BLaER1 (cell line): ENCODE measurements at regions not wholly inside any gene's neighbourhood (a gene's known extent, or its start where the extent isn't known, plus 50 kb on each side); places are given as distances from the start of the nearest gene placed in this dataset.

ENCODE experiments used
- H3K27ac ChIP-seq: shearing (Covaris generic); formaldehyde crosslinking; 2 replicates; pipeline ENCODE4 v1.8.1; 2022
- H3K27me3 ChIP-seq: shearing (Covaris generic); formaldehyde crosslinking; 2 replicates; pipeline ENCODE4 v1.8.1; 2022
- H3K36me3 ChIP-seq: shearing (Covaris generic); formaldehyde crosslinking; 2 replicates; pipeline ENCODE4 v1.8.1; 2022
- H3K4me1 ChIP-seq: shearing (Covaris generic); formaldehyde crosslinking; 2 replicates; pipeline ENCODE4 v1.8.1; 2022
- H3K4me2 ChIP-seq: shearing (Covaris generic); formaldehyde crosslinking; 2 replicates; pipeline ENCODE4 v1.8.1; 2022
- H3K4me3 ChIP-seq: shearing (Covaris generic); formaldehyde crosslinking; 2 replicates; pipeline ENCODE4 v1.8.1; 2022
- H3K9ac ChIP-seq: shearing (Covaris generic); formaldehyde crosslinking; 2 replicates; pipeline ENCODE4 v1.8.1; 2022
- H3K9me3 ChIP-seq: shearing (Covaris generic); formaldehyde crosslinking; 2 replicates; pipeline ENCODE4 v1.8.1; 2022
- H4K20me1 ChIP-seq: shearing (Covaris generic); formaldehyde crosslinking; 2 replicates; pipeline ENCODE4 v1.8.1; 2022
- Cebpa-rat ChIP-seq: shearing (Covaris generic); IDR thresholded peaks from 2 replicates; pipeline ENCODE4 v1.8.1; 2022

- peak overlapping the region; percentile 35; the same call in 1 of the 2 replicates for H3K4me2 ChIP-seq
Measured at GRCh38 chr16:65756163-65756562, 610.3 kb upstream of the CDH5 start.

GRCh38 chr16:65754820-65755691, 611.4 kb upstream of the CDH5 start:
- Histone ChIP-seq H3K9ac (no peak overlapping the region), H3K4me1 (peaks cover 15% of the 10 kb centered on the region), H3K9me3 (peaks cover 7% of the 10 kb centered on the region), H3K27ac (no peak overlapping the region), H3K36me3 (no peaks in the 10 kb centered on the region), H3K27me3 (no peaks in the 10 kb centered on the region), H3K4me2 (peak overlapping the region; percentile 35), H4K20me1 (no peaks in the 10 kb centered on the region), H3K4me3 (no peak overlapping the region)
- no peak for TF ChIP-seq Cebpa-rat

More at GRCh38 chr16:65756163-65756562, 610.3 kb upstream of the CDH5 start:
- no peak overlapping the region for H3K9ac ChIP-seq
- H3K36me3 ChIP-seq, result no peaks in the 10 kb centered on the region
- H3K4me3 ChIP-seq, result no peak overlapping the region
- no peak for TF ChIP-seq Cebpa-rat
- peaks cover 20% of the 10 kb centered on the region for H3K4me1 ChIP-seq
- H3K27me3 ChIP-seq, result no peaks in the 10 kb centered on the region
- peaks cover 7% of the 10 kb centered on the region for H3K9me3 ChIP-seq
- H3K27ac ChIP-seq, result no peak overlapping the region
- H4K20me1 ChIP-seq, result no peaks in the 10 kb centered on the region

GRCh38 chr16:65752522-65752844, 614.0 kb upstream of the CDH5 start:
- H3K4me2 ChIP-seq, result no peak overlapping the region
- H3K27ac ChIP-seq, result no peak overlapping the region
- no peaks in the 10 kb centered on the region for H3K27me3 ChIP-seq
- peaks cover 15% of the 10 kb centered on the region for H3K4me1 ChIP-seq
- TF ChIP-seq Cebpa-rat, result no peak
- H3K9ac ChIP-seq, result no peak overlapping the region
- H4K20me1 ChIP-seq, result no peaks in the 10 kb centered on the region
- H3K9me3 ChIP-seq, result peaks cover 7% of the 10 kb centered on the region
- H3K36me3 ChIP-seq, result no peaks in the 10 kb centered on the region
- H3K4me3 ChIP-seq, result no peak overlapping the region

- TF ChIP-seq Cebpa-rat, result no peak
- no peak overlapping the region for H3K9ac ChIP-seq
- H3K27ac ChIP-seq, result no peak overlapping the region
- H3K4me3 ChIP-seq, result no peak overlapping the region
- H4K20me1 ChIP-seq, result no peaks in the 10 kb centered on the region
- no peaks in the 10 kb centered on the region for H3K36me3 ChIP-seq
- H3K9me3 ChIP-seq, result peaks cover 7% of the 10 kb centered on the region
- H3K27me3 ChIP-seq, result no peaks in the 10 kb centered on the region
- H3K4me2 ChIP-seq, result no peak overlapping the region
- peaks cover 15% of the 10 kb centered on the region for H3K4me1 ChIP-seq
Measured at GRCh38 chr16:65751622-65752521, 614.6 kb upstream of the CDH5 start.

- Histone ChIP-seq H3K9me3 (peaks cover 7% of the 10 kb centered on the region), H4K20me1 (no peaks in the 10 kb centered on the region), H3K9ac (no peak overlapping the region), H3K27me3 (no peaks in the 10 kb centered on the region), H3K36me3 (no peaks in the 10 kb centered on the region), H3K27ac (no peak overlapping the region), H3K4me1 (no peaks in the 10 kb centered on the region), H3K4me3 (no peak overlapping the region), H3K4me2 (no peak overlapping the region)
- TF ChIP-seq Cebpa-rat, result no peak
Measured at GRCh38 chr16:65749506-65749905, 617.0 kb upstream of the CDH5 start.

GRCh38 chr16:65746941-65747340, 619.5 kb upstream of the CDH5 start:
- Histone ChIP-seq H3K9me3 (no peaks in the 10 kb centered on the region), H3K27ac (no peak overlapping the region), H3K4me3 (no peak overlapping the region), H3K4me2 (no peak overlapping the region), H4K20me1 (no peaks in the 10 kb centered on the region), H3K27me3 (no peaks in the 10 kb centered on the region), H3K36me3 (no peaks in the 10 kb centered on the region), H3K4me1 (no peaks in the 10 kb centered on the region), H3K9ac (no peak overlapping the region)
- no peak for TF ChIP-seq Cebpa-rat

- no peak overlapping the region for H3K4me3 ChIP-seq
- H3K27me3 ChIP-seq, result no peaks in the 10 kb centered on the region
- H3K9ac ChIP-seq, result no peak overlapping the region
- H3K9me3 ChIP-seq, result peaks cover 3% of the 10 kb centered on the region; the same call in 1 of the 2 replicates
- no peak overlapping the region for H3K4me2 ChIP-seq
- no peaks in the 10 kb centered on the region for H3K36me3 ChIP-seq
- no peaks in the 10 kb centered on the region for H3K4me1 ChIP-seq
- H3K27ac ChIP-seq, result no peak overlapping the region
- TF ChIP-seq Cebpa-rat, result no peak
- no peaks in the 10 kb centered on the region for H4K20me1 ChIP-seq
Measured at GRCh38 chr16:65745201-65745708, 621.2 kb upstream of the CDH5 start.

- Histone ChIP-seq H3K4me1 (no peaks in the 10 kb centered on the region), H4K20me1 (no peaks in the 10 kb centered on the region), H3K9ac (no peak overlapping the region), H3K27ac (no peak overlapping the region), H3K9me3 (peaks cover 8% of the 10 kb centered on the region; the same call in 1 of the 2 replicates), H3K36me3 (no peaks in the 10 kb centered on the region), H3K27me3 (no peaks in the 10 kb centered on the region), H3K4me2 (no peak overlapping the region), H3K4me3 (no peak overlapping the region)
- TF ChIP-seq Cebpa-rat, result no peak
Measured at GRCh38 chr16:65744401-65744800, 622.1 kb upstream of the CDH5 start.

- H3K27me3 ChIP-seq, result no peaks in the 10 kb centered on the region
- no peak overlapping the region for H3K4me2 ChIP-seq
- no peaks in the 10 kb centered on the region for H3K4me1 ChIP-seq
- no peaks in the 10 kb centered on the region for H3K36me3 ChIP-seq
- no peaks in the 10 kb centered on the region for H4K20me1 ChIP-seq
- no peak overlapping the region for H3K4me3 ChIP-seq
- no peak overlapping the region for H3K27ac ChIP-seq
- peaks cover 8% of the 10 kb centered on the region; the same call in 1 of the 2 replicates for H3K9me3 ChIP-seq
- TF ChIP-seq Cebpa-rat, result no peak
- no peak overlapping the region for H3K9ac ChIP-seq
Measured at GRCh38 chr16:65743558-65743957, 621.7 kb upstream of the CDH11 start.

GRCh38 chr16:65740711-65741110, 618.8 kb upstream of the CDH11 start:
- TF ChIP-seq Cebpa-rat, result no peak
- no peaks in the 10 kb centered on the region for H3K36me3 ChIP-seq
- no peaks in the 10 kb centered on the region for H3K27me3 ChIP-seq
- no peak overlapping the region for H3K4me3 ChIP-seq
- peaks cover 8% of the 10 kb centered on the region; the same call in 1 of the 2 replicates for H3K9me3 ChIP-seq
- no peak overlapping the region for H3K9ac ChIP-seq
- no peak overlapping the region for H3K27ac ChIP-seq
- no peaks in the 10 kb centered on the region for H3K4me1 ChIP-seq
- H4K20me1 ChIP-seq, result no peaks in the 10 kb centered on the region
- no peak overlapping the region for H3K4me2 ChIP-seq
